ENCODE measurements at regions not wholly inside any gene's neighbourhood (a gene's known extent, or its start where the extent isn't known, plus 50 kb on each side); places are given as distances from the start of the nearest gene placed in this dataset.

GRCh38 chr4:60173103-60173502, 1027.0 kb upstream of the ADGRL3 start:
- Histone ChIP-seq H3K27me3 (ENCODE audit: control insufficient read depth, insufficient read depth, low read length) (no peaks in the 10 kb centered on the region), H3K36me3 (ENCODE audit: control insufficient read depth, insufficient read depth, low read length) (no peaks in the 10 kb centered on the region), H3K4me3 (ENCODE audit: low read depth, low read length) (no peak overlapping the region)
- TF ChIP-seq, protein P1, sequence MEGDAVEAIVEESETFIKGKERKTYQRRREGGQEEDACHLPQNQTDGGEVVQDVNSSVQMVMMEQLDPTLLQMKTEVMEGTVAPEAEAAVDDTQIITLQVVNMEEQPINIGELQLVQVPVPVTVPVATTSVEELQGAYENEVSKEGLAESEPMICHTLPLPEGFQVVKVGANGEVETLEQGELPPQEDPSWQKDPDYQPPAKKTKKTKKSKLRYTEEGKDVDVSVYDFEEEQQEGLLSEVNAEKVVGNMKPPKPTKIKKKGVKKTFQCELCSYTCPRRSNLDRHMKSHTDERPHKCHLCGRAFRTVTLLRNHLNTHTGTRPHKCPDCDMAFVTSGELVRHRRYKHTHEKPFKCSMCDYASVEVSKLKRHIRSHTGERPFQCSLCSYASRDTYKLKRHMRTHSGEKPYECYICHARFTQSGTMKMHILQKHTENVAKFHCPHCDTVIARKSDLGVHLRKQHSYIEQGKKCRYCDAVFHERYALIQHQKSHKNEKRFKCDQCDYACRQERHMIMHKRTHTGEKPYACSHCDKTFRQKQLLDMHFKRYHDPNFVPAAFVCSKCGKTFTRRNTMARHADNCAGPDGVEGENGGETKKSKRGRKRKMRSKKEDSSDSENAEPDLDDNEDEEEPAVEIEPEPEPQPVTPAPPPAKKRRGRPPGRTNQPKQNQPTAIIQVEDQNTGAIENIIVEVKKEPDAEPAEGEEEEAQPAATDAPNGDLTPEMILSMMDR (IDR thresholded peaks at IDR 0.05; ENCODE audit: insufficient read depth, low read length, poor library complexity, severe bottlenecking): no peak
- DNase-seq (ENCODE audit: low read depth): no peak

DNA sequence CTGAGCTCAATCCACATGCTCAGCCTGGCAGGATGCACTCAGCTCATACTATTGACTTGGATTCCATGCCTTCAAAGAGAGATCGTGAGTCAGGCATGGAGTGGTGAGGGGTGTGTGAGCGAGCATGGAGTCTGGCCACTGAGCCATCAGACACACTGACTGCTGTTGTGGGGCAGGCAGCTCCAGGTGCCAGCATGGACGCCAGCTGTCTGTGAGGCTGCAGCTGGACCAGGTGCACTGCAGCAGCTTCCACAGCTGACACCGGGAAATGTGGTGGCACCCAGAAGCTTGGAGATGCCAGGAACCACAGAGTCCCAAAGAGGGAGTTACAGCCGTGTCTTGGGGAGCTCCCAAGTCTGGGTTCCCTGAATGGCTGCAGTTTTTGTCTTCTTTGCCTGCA, 1026.4 kb upstream of the ADGRL3 start:
- no peak overlapping the region for H3K4me3 ChIP-seq (ENCODE audit: low read depth, low read length)
- no peaks in the 10 kb centered on the region for H3K27me3 ChIP-seq (ENCODE audit: control insufficient read depth, insufficient read depth, low read length)
- DNase-seq (ENCODE audit: low read depth): no peak
- no peaks in the 10 kb centered on the region for H3K36me3 ChIP-seq (ENCODE audit: control insufficient read depth, insufficient read depth, low read length)
- TF ChIP-seq, protein P1 (IDR thresholded peaks at IDR 0.05; ENCODE audit: insufficient read depth, low read length, poor library complexity, severe bottlenecking): no peak

GRCh38 chr4:60175241-60175640, 1024.9 kb upstream of the ADGRL3 start:
- no peaks in the 10 kb centered on the region for H3K27me3 ChIP-seq (ENCODE audit: control insufficient read depth, insufficient read depth, low read length)
- H3K36me3 ChIP-seq (ENCODE audit: control insufficient read depth, insufficient read depth, low read length): no peaks in the 10 kb centered on the region
- TF ChIP-seq, protein P1 (IDR thresholded peaks at IDR 0.05; ENCODE audit: insufficient read depth, low read length, poor library complexity, severe bottlenecking): no peak

DNA sequence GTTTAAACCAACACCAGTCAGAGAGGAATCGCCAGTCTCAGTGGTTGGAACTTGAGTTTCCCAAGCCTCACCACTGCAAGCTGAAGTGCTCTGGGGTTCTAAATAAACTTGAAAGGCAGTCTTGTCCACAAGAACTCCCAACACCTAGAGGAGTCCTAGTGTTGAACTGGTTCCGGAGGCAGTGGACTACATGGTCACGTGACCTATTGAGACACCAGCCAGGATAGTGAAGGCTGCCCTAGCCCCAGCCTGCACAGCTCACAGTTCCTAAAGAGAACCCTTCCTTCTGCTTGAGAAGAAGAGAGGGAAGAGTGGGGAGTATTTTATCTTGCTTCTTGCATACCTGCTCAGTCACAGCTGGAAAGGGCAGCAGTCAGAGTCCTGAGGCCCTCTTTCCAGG, 1012.7 kb upstream of the ADGRL3 start:
- TF ChIP-seq, protein P1 (IDR thresholded peaks at IDR 0.05; ENCODE audit: insufficient read depth, low read length, poor library complexity, severe bottlenecking): no peak
- Histone ChIP-seq H3K36me3 (ENCODE audit: control insufficient read depth, insufficient read depth, low read length) (no peaks in the 10 kb centered on the region), H3K27me3 (ENCODE audit: control insufficient read depth, insufficient read depth, low read length) (no peaks in the 10 kb centered on the region), H3K4me3 (ENCODE audit: low read depth, low read length) (no peak overlapping the region)
- no peak for DNase-seq (ENCODE audit: low read depth)

More at GRCh38 chr4:60175241-60175640, 1024.9 kb upstream of the ADGRL3 start:
- H3K4me3 ChIP-seq (ENCODE audit: low read depth, low read length): no peak overlapping the region
- DNase-seq (ENCODE audit: low read depth): no peak

DNA sequence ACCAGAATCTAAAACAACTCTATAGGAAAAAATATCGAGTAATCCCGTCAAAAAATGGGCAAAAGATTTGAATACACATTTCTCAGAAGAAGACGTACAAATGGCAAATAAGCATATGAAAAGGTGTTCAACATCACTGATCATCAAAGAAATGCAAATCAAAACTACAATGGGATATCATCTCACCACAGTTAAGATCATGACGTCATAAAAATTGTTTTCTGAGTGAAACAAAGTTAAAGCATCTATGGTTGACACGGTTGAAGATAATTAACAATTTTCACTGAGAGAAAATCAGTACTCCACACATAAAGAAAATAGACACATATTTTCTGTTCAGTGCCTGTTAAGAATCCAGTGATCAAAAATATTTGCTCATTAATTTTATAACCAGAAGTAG, 1010.8 kb upstream of the ADGRL3 start:
- no peaks in the 10 kb centered on the region for H3K27me3 ChIP-seq (ENCODE audit: control insufficient read depth, insufficient read depth, low read length)
- TF ChIP-seq, protein P1 (IDR thresholded peaks at IDR 0.05; ENCODE audit: insufficient read depth, low read length, poor library complexity, severe bottlenecking): no peak
- H3K4me3 ChIP-seq (ENCODE audit: low read depth, low read length): no peak overlapping the region
- no peaks in the 10 kb centered on the region for H3K36me3 ChIP-seq (ENCODE audit: control insufficient read depth, insufficient read depth, low read length)
- DNase-seq (ENCODE audit: low read depth): no peak

GRCh38 chr4:60194214-60194613, 1005.9 kb upstream of the ADGRL3 start:
- Histone ChIP-seq H3K36me3 (ENCODE audit: control insufficient read depth, insufficient read depth, low read length) (no peaks in the 10 kb centered on the region), H3K4me3 (ENCODE audit: low read depth, low read length) (no peak overlapping the region), H3K27me3 (ENCODE audit: control insufficient read depth, insufficient read depth, low read length) (no peaks in the 10 kb centered on the region)
- TF ChIP-seq, protein P1 (IDR thresholded peaks at IDR 0.05; ENCODE audit: insufficient read depth, low read length, poor library complexity, severe bottlenecking): no peak
- no peak for DNase-seq (ENCODE audit: low read depth)

All from kidney epithelial cell (primary cell).